GM21717 (cell line): ENCODE measurements at regions not wholly inside any gene's neighbourhood (a gene's known extent, or its start where the extent isn't known, plus 50 kb on each side); places are given as distances from the start of the nearest gene placed in this dataset.
"Not testable (repeated sequence)": the region's sequence is repeated elsewhere in the genome, so short reads cannot be mapped to it uniquely, and the experiment has no call there.

Experiments
- ATAC-seq: cut with Tn5 transposase; IDR thresholded peaks from one replicate; pipeline ENCODE4 v1.9.1; 2021; ENCODE audit warnings: mild to moderate bottlenecking, moderate library complexity; ENCODE audit not compliant: unreplicated experiment

GRCh38 chr21:35617491-35617890 is 442.8 kb downstream of the SETD4 start:
- no peak for ATAC-seq

DNA sequence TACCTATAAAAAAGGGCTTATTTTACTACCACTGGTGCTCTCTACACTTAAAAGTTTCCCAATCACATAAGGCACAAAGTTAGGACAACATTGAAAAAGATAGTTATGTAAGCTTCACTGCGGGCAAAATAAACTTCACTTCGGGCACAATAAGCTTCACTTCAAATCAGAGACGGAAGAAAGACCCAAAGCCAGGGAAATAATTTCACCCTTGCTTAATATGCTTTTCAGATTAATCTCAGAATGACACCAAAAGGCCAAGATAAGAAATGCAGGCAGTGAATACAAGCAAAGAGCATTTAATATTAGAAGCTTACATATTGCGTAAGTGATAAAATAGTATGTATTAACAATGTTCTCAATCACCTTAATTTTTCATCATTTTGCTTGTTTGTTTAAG is 444.2 kb downstream of the SETD4 start:
- no peak for ATAC-seq

GRCh38 chr21:35615325-35615724 is 445.0 kb downstream of the SETD4 start:
- no peak for ATAC-seq

DNA sequence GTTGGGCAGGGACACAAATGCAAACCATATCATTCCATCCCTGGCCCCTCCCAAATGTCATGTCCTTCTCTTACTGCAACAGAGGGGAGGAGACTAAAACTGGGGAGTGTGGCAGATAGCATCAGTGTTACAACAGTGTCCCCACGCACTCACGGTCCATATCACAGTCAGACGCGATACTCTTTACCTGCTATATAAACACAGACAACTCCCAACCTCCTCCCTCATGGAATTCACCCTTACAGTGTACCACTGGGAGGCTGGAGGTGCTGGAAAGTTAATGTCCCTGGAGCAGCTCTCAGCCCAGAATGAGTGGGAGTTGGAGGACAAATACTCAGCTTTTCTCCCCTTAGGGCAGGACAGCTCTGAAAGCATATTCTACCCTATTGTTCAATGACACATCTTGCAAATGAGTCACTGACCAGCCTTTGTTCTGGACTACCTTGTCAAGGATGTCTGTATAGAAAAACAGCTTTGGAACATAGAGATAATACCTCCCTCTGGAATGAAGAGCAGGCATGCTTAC is 445.9 kb downstream of the SETD4 start:
- ATAC-seq, result no peak

DNA sequence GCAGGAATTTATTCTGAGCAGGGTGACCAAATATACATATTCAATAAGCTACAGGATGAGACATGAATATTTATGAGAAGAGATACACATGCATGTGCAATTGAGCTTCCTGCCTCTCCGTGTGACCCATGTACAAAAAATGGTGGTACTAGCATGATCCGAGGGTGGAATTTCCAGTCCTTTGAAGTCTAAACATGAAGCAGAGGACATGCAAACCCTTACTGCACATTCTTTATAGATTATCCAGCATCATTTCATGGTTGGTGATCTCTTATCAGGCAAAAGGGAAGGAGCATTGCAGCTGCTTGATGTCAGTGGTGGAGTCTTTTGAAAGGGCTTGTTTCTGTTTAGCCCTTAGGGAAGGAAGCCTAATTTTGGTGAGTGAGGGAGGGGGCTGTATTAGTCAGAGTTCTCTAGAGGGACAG is 448.6 kb downstream of the SETD4 start:
- ATAC-seq, result no peak

GRCh38 chr21:35609263-35609662 is 451.1 kb downstream of the SETD4 start:
- ATAC-seq, result no peak

DNA sequence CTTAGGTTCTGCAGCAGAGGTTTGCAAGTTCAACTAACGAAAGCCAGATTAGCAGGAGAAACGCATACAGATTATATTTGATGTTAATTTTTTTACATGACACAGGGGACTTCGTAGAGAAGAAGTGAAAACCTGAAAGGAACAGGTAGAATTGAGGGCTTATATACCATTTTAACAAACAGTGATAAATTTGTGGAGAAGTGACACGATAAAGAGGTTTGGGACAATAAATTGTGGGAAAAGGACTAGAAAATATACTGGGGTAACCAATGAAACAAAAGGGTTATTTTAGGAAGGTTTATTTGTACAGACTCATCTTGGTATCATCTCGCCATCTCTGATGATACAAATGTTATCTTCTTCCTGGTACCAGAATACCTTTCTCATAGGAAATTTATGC is 452.9 kb downstream of the SETD4 start:
- no peak for ATAC-seq

- ATAC-seq, result no peak
Observed at GRCh38 chr21:35606578-35606977, 453.7 kb downstream of the SETD4 start.

GRCh38 chr21:35606146-35606545 is 454.2 kb downstream of the SETD4 start:
- no peak for ATAC-seq

DNA sequence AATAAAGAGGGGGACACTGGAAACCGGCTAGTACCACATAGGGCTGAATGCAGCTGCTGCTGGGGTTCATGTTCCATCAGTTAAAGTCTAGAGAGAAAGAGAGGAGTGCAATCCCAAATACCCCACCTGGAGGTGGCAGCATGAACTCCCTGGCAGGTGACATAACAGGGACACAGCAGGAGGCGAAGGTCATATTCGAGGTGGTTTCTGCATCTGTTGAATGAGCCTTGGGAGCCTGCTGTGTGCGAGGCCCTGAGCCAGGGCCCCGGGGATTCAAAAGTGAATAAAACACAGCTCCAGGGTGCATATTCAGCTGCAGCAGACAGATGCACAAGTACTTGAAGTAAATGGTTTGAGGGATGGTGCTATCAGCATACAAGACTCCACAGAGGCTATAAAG is 456.8 kb downstream of the SETD4 start:
- ATAC-seq, result no peak

DNA sequence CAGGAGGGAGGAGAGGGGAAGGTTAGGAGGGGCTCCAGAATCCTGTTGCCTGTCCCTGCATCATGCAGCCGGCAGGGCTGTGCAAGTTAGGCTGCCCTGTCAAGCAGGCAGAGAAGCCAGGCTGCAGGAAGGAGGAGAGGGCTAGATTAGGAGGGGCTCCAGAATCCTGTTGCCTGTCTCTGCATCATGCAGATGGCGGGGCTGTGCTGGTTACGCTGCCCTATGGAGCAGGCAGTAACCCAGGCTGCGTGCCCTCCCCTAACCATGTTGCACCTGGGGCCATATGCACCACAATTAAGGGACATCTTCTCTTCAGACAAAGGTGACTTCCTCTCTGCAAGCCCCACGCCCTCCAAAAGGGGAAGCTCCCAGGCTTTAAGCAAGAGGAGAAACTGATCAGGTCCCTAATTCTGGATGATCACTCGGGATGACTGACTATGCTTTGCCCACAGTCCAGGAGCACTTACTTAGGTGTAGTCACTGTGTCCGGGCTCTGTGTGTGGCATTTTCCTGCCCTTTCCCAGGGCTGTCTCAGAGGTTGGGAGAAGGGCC is 457.4 kb downstream of the SETD4 start:
- ATAC-seq, result no peak

DNA sequence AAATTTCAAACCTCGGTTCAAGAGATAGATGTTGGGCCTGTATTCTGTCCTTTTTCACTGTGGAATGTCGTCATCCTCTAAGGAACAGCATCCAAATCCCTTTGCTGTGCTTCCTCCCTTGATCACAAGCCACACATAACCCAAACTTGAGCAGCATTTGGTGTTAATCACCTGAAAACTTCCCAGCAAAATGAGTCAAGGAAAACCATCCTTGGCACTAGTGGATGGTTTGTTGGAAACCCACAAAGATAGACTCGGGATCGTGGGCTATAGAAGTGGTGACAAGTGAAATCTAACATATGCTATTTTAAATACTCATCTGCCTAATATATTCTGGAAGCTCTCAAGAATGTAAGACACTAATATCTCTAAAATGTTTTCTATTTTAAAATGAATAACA is 459.1 kb downstream of the SETD4 start:
- no peak for ATAC-seq

- no peak for ATAC-seq
Observed at GRCh38 chr21:35599164-35599563, 461.2 kb downstream of the SETD4 start.

DNA sequence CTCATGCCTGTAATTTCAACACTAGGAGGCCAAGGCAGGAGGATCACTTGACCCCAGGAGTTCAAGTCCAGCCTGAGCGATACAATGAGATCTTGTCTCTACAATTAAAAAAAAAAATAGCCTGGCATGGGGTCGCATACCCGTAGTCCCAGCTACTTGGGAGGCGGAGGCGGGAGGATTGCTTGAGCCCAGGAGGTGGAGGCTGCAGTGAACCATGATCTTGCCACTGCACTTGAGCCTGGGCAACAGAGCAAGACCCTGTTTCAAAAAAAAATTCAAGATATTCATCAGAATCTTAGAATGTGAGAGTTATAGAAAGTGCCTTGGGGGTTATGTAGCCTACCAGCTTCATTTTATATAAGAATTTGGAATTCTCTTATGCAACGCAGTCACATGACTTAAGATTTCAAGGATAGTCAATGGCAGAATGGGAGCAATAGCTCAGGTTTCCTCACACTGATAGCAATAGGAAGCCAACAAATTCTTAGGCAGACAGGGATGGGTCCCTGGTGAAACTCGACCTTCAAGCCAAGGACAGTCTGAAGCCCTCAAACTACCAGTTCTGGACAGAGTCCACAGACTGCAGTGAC is 462.5 kb downstream of the SETD4 start:
- no peak for ATAC-seq

DNA sequence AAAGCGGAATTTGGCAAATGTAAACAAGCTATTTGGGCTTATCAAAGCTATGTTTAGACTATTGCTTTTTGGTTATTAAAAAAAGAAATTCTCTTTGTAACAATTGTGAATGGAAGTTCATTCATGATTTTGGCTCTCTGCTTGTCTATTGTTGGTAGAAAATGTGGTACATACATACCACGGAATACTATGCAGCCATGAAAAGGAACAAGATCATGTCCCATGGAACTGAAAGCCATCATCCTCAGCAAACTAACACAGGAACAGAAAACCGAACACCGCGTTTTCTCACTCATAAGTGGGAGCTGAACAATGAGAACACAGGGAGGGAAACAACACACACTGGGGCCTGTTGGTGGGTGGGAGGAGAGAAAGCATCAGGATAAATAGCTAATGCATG is 465.4 kb downstream of the SETD4 start:
- ATAC-seq, result no peak

GRCh38 chr21:35593000-35593502 is 467.3 kb downstream of the SETD4 start:
- ATAC-seq, result no peak

- not testable (repeated sequence) for ATAC-seq
Observed at GRCh38 chr21:35590284-35590683, 470.0 kb downstream of the SETD4 start.

DNA sequence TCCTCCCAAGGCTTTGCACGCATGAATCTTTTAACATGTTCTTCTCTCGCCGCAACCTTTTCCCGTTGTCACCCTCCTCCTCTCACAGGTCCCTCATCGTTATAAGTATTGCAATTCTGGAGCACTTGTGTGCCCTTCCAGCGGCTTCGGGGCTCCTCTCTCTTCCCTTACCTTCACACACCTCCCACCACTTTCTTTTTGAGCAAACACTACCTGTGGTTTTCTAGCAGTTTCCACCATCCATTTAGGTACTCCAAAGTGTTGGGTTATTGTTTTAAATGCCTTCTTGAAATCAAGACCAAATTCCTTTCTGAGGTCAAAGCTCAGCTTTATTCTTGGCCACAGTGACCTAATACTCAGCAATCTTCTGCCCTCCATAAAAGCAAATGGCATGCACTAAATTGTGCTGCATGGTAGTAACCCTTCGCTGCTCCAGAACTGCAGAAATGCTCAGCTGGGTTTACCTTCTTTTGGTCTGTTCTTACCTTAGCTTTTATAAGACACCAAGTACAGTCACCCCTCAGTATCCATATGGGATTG is 472.4 kb downstream of the SETD4 start:
- ATAC-seq, result no peak

GRCh38 chr21:35586305-35586704 is 474.0 kb downstream of the SETD4 start:
- ATAC-seq, result no peak

- no peak for ATAC-seq
Observed at GRCh38 chr21:35585878-35586277, 474.4 kb downstream of the SETD4 start.

DNA sequence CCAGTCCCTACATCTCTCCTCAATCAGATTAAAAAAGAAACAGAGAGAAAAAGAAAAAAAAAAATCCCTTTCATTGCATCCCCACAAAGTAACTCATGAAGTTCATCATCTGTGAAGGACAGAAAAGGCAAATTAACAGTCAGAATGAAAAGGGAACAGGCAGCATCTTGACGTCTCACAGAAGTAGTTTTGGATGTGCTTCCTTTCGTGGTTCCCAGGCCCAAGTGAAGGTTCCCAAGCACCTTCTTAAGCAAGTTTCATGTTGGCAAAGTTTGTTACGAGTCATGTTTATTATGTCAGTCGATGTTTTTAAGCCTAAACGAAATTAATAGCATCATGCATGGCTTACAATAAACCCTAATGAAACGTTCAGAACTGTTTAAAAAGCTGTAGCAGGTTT is 475.2 kb downstream of the SETD4 start:
- ATAC-seq, result no peak

GRCh38 chr21:35583566-35584216 is 476.6 kb downstream of the SETD4 start:
- ATAC-seq, result no peak
